GM19025 (cell line): ENCODE measurements at regions not wholly inside any gene's neighbourhood (a gene's known extent, or its start where the extent isn't known, plus 50 kb on each side); places are given as distances from the start of the nearest gene placed in this dataset.
A peak's percentile ranks its signal among the peaks of the same experiment; 100 is the strongest.

ENCODE experiments used
- ATAC-seq: cut with Tn5 transposase; IDR thresholded peaks from one replicate; pipeline ENCODE4 v1.9.1; 2021; ENCODE audit warnings: mild to moderate bottlenecking, low read depth, moderate library complexity; ENCODE audit not compliant: unreplicated experiment

GRCh38 chr2:9753665-9754531, 89.4 kb upstream of the TAF1B start:
- ATAC-seq = peak; percentile 27

GRCh38 chr2:9754532-9754887, 88.8 kb upstream of the TAF1B start:
- no peak for ATAC-seq

GRCh38 chr2:9755008-9755407, 88.3 kb upstream of the TAF1B start:
- no peak for ATAC-seq

GRCh38 chr2:9755638-9756037, 87.6 kb upstream of the TAF1B start:
- no peak for ATAC-seq

- no peak for ATAC-seq
These were observed 86.5 kb upstream of the TAF1B start for GRCh38 chr2:9756692-9757250.

- no peak for ATAC-seq
These were observed 85.6 kb upstream of the TAF1B start for GRCh38 chr2:9757501-9758264.

- ATAC-seq = no peak
These were observed 84.5 kb upstream of the TAF1B start for GRCh38 chr2:9758741-9759140.

GRCh38 chr2:9760069-9760901, 83.0 kb upstream of the TAF1B start:
- ATAC-seq = no peak

GRCh38 chr2:9760902-9761228, 82.4 kb upstream of the TAF1B start:
- ATAC-seq = no peak

- no peak for ATAC-seq
These were observed 81.7 kb upstream of the TAF1B start for GRCh38 chr2:9761577-9761976.

- no peak for ATAC-seq
These were observed 81.1 kb upstream of the TAF1B start for GRCh38 chr2:9762164-9762563.

- no peak for ATAC-seq
These were observed 80.3 kb upstream of the TAF1B start for GRCh38 chr2:9762941-9763340.

GRCh38 chr2:9763356-9764152, 79.7 kb upstream of the TAF1B start:
- ATAC-seq = no peak

- no peak for ATAC-seq
These were observed 79.0 kb upstream of the TAF1B start for GRCh38 chr2:9764153-9764778.

GRCh38 chr2:9765611-9766531, 77.4 kb upstream of the TAF1B start:
- ATAC-seq = no peak

GRCh38 chr2:9767656-9768281, 75.5 kb upstream of the TAF1B start:
- ATAC-seq = no peak

GRCh38 chr2:9768388-9768787, 74.9 kb upstream of the TAF1B start:
- no peak for ATAC-seq
